H1 (cell line): ENCODE measurements at regions not wholly inside any gene's neighbourhood (a gene's known extent, or its start where the extent isn't known, plus 50 kb on each side); places are given as distances from the start of the nearest gene placed in this dataset.

ENCODE experiments used
- CBX5 ChIP-seq: fragments of 300-800, 300-1000 bp; sonication (generic); IDR thresholded peaks from 2 replicates; pipeline ENCODE4 v1.7.1; 2016; ENCODE audit warnings: antibody characterized with exemption, low read length, low read depth
- EGR1 ChIP-seq: IDR thresholded peaks from 2 replicates; pipeline ENCODE4 v1.6.1; 2011; ENCODE audit warnings: low read depth, low read length, borderline replicate concordance
- POLR2A ChIP-seq, 2 experiments: IDR thresholded peaks; 1 replicate in 1 of 2; 2 replicates in 1 of 2; pipeline ENCODE4 v1.6.1; 2011; ENCODE audit warnings: low read depth in 2 of 2, low read length in 2 of 2, mild to moderate bottlenecking in 2 of 2; ENCODE audit errors: control extremely low read depth in 1 of 2
- RBBP5 ChIP-seq: IDR thresholded peaks from 2 replicates; pipeline ENCODE4 v1.7.1; 2012; ENCODE audit warnings: low read depth, mild to moderate bottlenecking, inconsistent platforms, low read length, moderate library complexity, borderline replicate concordance
- RFX5 ChIP-seq: IDR thresholded peaks from 2 replicates; pipeline ENCODE4 v1.6.1; 2011; ENCODE audit warnings: low read depth, low read length, improper control_type of control experiment, borderline replicate concordance
- SAP30 ChIP-seq: fragments of 300-600 bp; sonication (generic); IDR thresholded peaks from 2 replicates; pipeline ENCODE4 v1.7.1; 2012; ENCODE audit warnings: low read length, moderate library complexity, mild to moderate bottlenecking, inconsistent platforms; ENCODE audit not compliant: insufficient read depth, insufficient replicate concordance
- SP4 ChIP-seq: IDR thresholded peaks from 2 replicates; pipeline ENCODE4 v1.6.1; 2012; ENCODE audit warnings: low read length, inconsistent platforms
- SUZ12 ChIP-seq: fragments of 200-600 bp; sonication (generic); IDR thresholded peaks from 2 replicates; pipeline ENCODE4 v1.6.1; 2012; ENCODE audit warnings: mild to moderate bottlenecking, inconsistent platforms, low read length, moderate library complexity, mixed read lengths
- YY1 ChIP-seq: IDR thresholded peaks from 2 replicates; pipeline ENCODE4 v1.6.1; 2011; ENCODE audit warnings: low read depth, mild to moderate bottlenecking, low read length
- TF ChIP-seq, protein P1 (sequence below): fragments of 300-600 bp; sonication (generic); IDR thresholded peaks from 2 replicates; pipeline ENCODE4 v1.7.1; 2012; ENCODE audit warnings: low read length, moderate library complexity, mild to moderate bottlenecking, inconsistent platforms; ENCODE audit not compliant: insufficient replicate concordance
- TF ChIP-seq, protein P2 (sequence below): IDR thresholded peaks from 2 replicates; pipeline ENCODE4 v1.6.1; 2012; ENCODE audit warnings: low read length, inconsistent platforms

DNA sequence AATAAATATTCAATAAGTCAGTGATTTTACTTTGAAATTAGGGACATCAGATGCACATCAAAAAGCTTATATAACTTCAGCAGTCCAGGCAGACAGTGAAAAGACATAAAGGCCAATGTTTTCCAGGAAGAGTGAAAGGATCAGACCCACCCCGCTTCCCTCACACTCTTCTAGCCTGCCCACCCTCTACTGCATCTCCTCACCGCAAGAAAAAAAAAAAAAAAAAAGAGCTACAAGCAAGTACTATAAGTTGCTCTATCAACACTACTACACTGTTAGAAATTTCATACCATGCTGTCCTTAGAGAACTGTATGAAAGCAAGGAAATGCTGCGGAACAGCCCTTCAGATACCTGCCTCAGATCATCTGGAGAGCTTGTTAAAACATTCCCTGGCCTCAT is 240.8 kb downstream of the ZEB2 start (continued):
- TF ChIP-seq, protein P1, sequence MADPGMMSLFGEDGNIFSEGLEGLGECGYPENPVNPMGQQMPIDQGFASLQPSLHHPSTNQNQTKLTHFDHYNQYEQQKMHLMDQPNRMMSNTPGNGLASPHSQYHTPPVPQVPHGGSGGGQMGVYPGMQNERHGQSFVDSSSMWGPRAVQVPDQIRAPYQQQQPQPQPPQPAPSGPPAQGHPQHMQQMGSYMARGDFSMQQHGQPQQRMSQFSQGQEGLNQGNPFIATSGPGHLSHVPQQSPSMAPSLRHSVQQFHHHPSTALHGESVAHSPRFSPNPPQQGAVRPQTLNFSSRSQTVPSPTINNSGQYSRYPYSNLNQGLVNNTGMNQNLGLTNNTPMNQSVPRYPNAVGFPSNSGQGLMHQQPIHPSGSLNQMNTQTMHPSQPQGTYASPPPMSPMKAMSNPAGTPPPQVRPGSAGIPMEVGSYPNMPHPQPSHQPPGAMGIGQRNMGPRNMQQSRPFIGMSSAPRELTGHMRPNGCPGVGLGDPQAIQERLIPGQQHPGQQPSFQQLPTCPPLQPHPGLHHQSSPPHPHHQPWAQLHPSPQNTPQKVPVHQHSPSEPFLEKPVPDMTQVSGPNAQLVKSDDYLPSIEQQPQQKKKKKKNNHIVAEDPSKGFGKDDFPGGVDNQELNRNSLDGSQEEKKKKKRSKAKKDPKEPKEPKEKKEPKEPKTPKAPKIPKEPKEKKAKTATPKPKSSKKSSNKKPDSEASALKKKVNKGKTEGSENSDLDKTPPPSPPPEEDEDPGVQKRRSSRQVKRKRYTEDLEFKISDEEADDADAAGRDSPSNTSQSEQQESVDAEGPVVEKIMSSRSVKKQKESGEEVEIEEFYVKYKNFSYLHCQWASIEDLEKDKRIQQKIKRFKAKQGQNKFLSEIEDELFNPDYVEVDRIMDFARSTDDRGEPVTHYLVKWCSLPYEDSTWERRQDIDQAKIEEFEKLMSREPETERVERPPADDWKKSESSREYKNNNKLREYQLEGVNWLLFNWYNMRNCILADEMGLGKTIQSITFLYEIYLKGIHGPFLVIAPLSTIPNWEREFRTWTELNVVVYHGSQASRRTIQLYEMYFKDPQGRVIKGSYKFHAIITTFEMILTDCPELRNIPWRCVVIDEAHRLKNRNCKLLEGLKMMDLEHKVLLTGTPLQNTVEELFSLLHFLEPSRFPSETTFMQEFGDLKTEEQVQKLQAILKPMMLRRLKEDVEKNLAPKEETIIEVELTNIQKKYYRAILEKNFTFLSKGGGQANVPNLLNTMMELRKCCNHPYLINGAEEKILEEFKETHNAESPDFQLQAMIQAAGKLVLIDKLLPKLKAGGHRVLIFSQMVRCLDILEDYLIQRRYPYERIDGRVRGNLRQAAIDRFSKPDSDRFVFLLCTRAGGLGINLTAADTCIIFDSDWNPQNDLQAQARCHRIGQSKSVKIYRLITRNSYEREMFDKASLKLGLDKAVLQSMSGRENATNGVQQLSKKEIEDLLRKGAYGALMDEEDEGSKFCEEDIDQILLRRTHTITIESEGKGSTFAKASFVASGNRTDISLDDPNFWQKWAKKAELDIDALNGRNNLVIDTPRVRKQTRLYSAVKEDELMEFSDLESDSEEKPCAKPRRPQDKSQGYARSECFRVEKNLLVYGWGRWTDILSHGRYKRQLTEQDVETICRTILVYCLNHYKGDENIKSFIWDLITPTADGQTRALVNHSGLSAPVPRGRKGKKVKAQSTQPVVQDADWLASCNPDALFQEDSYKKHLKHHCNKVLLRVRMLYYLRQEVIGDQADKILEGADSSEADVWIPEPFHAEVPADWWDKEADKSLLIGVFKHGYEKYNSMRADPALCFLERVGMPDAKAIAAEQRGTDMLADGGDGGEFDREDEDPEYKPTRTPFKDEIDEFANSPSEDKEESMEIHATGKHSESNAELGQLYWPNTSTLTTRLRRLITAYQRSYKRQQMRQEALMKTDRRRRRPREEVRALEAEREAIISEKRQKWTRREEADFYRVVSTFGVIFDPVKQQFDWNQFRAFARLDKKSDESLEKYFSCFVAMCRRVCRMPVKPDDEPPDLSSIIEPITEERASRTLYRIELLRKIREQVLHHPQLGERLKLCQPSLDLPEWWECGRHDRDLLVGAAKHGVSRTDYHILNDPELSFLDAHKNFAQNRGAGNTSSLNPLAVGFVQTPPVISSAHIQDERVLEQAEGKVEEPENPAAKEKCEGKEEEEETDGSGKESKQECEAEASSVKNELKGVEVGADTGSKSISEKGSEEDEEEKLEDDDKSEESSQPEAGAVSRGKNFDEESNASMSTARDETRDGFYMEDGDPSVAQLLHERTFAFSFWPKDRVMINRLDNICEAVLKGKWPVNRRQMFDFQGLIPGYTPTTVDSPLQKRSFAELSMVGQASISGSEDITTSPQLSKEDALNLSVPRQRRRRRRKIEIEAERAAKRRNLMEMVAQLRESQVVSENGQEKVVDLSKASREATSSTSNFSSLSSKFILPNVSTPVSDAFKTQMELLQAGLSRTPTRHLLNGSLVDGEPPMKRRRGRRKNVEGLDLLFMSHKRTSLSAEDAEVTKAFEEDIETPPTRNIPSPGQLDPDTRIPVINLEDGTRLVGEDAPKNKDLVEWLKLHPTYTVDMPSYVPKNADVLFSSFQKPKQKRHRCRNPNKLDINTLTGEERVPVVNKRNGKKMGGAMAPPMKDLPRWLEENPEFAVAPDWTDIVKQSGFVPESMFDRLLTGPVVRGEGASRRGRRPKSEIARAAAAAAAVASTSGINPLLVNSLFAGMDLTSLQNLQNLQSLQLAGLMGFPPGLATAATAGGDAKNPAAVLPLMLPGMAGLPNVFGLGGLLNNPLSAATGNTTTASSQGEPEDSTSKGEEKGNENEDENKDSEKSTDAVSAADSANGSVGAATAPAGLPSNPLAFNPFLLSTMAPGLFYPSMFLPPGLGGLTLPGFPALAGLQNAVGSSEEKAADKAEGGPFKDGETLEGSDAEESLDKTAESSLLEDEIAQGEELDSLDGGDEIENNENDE, result no peak
- TF ChIP-seq SUZ12 (no peak), POLR2A (IDR thresholded peaks at IDR 0.05; ENCODE audit: control extremely low read depth in 1 of 2, low read depth in 2 of 2, low read length in 2 of 2) (no peak), RBBP5 (no peak), SAP30 (no peak), RFX5 (no peak), EGR1 (no peak), YY1 (no peak), SP4 (no peak), CBX5 (no peak)
- TF ChIP-seq, protein P2, sequence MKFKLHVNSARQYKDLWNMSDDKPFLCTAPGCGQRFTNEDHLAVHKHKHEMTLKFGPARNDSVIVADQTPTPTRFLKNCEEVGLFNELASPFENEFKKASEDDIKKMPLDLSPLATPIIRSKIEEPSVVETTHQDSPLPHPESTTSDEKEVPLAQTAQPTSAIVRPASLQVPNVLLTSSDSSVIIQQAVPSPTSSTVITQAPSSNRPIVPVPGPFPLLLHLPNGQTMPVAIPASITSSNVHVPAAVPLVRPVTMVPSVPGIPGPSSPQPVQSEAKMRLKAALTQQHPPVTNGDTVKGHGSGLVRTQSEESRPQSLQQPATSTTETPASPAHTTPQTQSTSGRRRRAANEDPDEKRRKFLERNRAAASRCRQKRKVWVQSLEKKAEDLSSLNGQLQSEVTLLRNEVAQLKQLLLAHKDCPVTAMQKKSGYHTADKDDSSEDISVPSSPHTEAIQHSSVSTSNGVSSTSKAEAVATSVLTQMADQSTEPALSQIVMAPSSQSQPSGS, result no peak
